Mesodermal cell (in vitro differentiated cells): ENCODE measurements at regions not wholly inside any gene's neighbourhood (a gene's known extent, or its start where the extent isn't known, plus 50 kb on each side); places are given as distances from the start of the nearest gene placed in this dataset.
"Not testable (repeated sequence)": the region's sequence is repeated elsewhere in the genome, so short reads cannot be mapped to it uniquely, and the experiment has no call there.

ENCODE experiments used
- H3K27ac ChIP-seq: 2 replicates; pipeline ENCODE4 v1.7.0; 2013; ENCODE audit warnings: mild to moderate bottlenecking, low read depth, low read length, moderate library complexity; ENCODE audit not compliant: severe bottlenecking
- H3K36me3 ChIP-seq: 2 replicates; pipeline ENCODE4 v1.7.1; 2013; ENCODE audit warnings: mild to moderate bottlenecking, low read length, moderate library complexity; ENCODE audit not compliant: control insufficient read depth, insufficient read depth
- H3K4me1 ChIP-seq: one replicate; pipeline ENCODE4 v1.7.1; 2013; ENCODE audit warnings: mild to moderate bottlenecking, low read length; ENCODE audit not compliant: insufficient read depth, control insufficient read depth, poor library complexity, severe bottlenecking
- H3K4me3 ChIP-seq: 2 replicates; pipeline ENCODE4 v1.7.0; 2013; ENCODE audit warnings: low read length, control low read depth, mild to moderate bottlenecking; ENCODE audit not compliant: insufficient read depth, poor library complexity, severe bottlenecking; ENCODE audit errors: extremely low read depth
- H3K9me3 ChIP-seq: 2 replicates; pipeline ENCODE4 v1.7.1; 2013; ENCODE audit warnings: mild to moderate bottlenecking, low read length, moderate library complexity; ENCODE audit not compliant: control insufficient read depth
- WGBS, 2 experiments: methylation state at CpG; one replicate each; pipeline ENCODE4 v1.1.5; 2013; ENCODE audit warnings: missing lambda C conversion rate in 2 of 2; ENCODE audit not compliant: insufficient coverage in 2 of 2; 5-methylcytosine and 5-hydroxymethylcytosine counted together

- H3K4me1 ChIP-seq, result no peaks in the 10 kb centered on the region
These were observed 1753.6 kb upstream of the SEL1L start for GRCh38 chr14:83287300-83287699.

GRCh38 chr14:83289390-83289789 is 1755.7 kb upstream of the SEL1L start:
- Histone ChIP-seq H3K36me3 (no peaks in the 10 kb centered on the region), H3K9me3 (no peaks in the 10 kb centered on the region), H3K27ac (no peak overlapping the region), H3K4me1 (no peaks in the 10 kb centered on the region), H3K4me3 (no peak overlapping the region)
- 82 to 88% methylated on average over 3 of the region's 4 CpGs for WGBS, 2 experiments

More at GRCh38 chr14:83287300-83287699, 1753.6 kb upstream of the SEL1L start:
- H3K9me3 ChIP-seq, result no peaks in the 10 kb centered on the region
- no peak overlapping the region for H3K4me3 ChIP-seq
- H3K27ac ChIP-seq, result no peak overlapping the region
- H3K36me3 ChIP-seq, result no peaks in the 10 kb centered on the region
- WGBS, 2 experiments, result 100% methylated on average over 1 of the region's 2 CpGs; no CpG with 5 or more reads in 1 of the 2 experiments

GRCh38 chr14:83289896-83290295 is 1756.2 kb upstream of the SEL1L start:
- H3K27ac ChIP-seq, result no peak overlapping the region
- WGBS, 2 experiments, result 100% methylated on average over 1 of the region's 1 CpG; no CpG with 5 or more reads in 1 of the 2 experiments

GRCh38 chr14:83290447-83290846 is 1756.8 kb upstream of the SEL1L start:
- Histone ChIP-seq H3K4me3 (no peak overlapping the region), H3K36me3 (no peaks in the 10 kb centered on the region), H3K9me3 (no peaks in the 10 kb centered on the region), H3K4me1 (peaks cover 3% of the 10 kb centered on the region), H3K27ac (no peak overlapping the region)

More at GRCh38 chr14:83289896-83290295, 1756.2 kb upstream of the SEL1L start:
- peaks cover under 1% of the 10 kb centered on the region for H3K4me1 ChIP-seq
- no peaks in the 10 kb centered on the region for H3K36me3 ChIP-seq
- no peaks in the 10 kb centered on the region for H3K9me3 ChIP-seq
- H3K4me3 ChIP-seq, result no peak overlapping the region

GRCh38 chr14:83291714-83292113 is 1758.1 kb upstream of the SEL1L start:
- WGBS, 2 experiments, result no CpG with 5 or more reads among the region's 1 CpG
- Histone ChIP-seq H3K36me3 (no peaks in the 10 kb centered on the region), H3K4me3 (no peak overlapping the region), H3K4me1 (peaks cover 3% of the 10 kb centered on the region), H3K9me3 (no peaks in the 10 kb centered on the region), H3K27ac (no peak overlapping the region)

- H3K9me3 ChIP-seq, result no peaks in the 10 kb centered on the region
- H3K4me3 ChIP-seq, result no peak overlapping the region
- H3K27ac ChIP-seq, result no peak overlapping the region
- peaks cover 3% of the 10 kb centered on the region for H3K4me1 ChIP-seq
- no peaks in the 10 kb centered on the region for H3K36me3 ChIP-seq
- 78 to 100% methylated on average over 1 of the region's 1 CpG for WGBS, 2 experiments
These were observed 1761.3 kb upstream of the SEL1L start for GRCh38 chr14:83294941-83295340.

GRCh38 chr14:83297361-83297760 is 1763.7 kb upstream of the SEL1L start:
- WGBS, 2 experiments, result 100% methylated on average over 1 of the region's 3 CpGs; no CpG with 5 or more reads in 1 of the 2 experiments
- Histone ChIP-seq H3K36me3 (no peaks in the 10 kb centered on the region), H3K9me3 (no peaks in the 10 kb centered on the region), H3K27ac (no peak overlapping the region), H3K4me1 (peaks cover 3% of the 10 kb centered on the region), H3K4me3 (no peak overlapping the region)

- H3K27ac ChIP-seq, H3K4me1 ChIP-seq, H3K36me3 ChIP-seq, H3K9me3 ChIP-seq, H3K4me3 ChIP-seq: not testable (repeated sequence)
- WGBS, 2 experiments, result 67 to 86% methylated on average over 1 of the region's 2 CpGs
These were observed 1764.4 kb upstream of the SEL1L start for GRCh38 chr14:83298016-83298415.

GRCh38 chr14:83300476-83301064 is 1766.9 kb upstream of the SEL1L start:
- Histone ChIP-seq H3K9me3 (no peaks in the 10 kb centered on the region), H3K4me3 (no peak overlapping the region), H3K36me3 (no peaks in the 10 kb centered on the region), H3K27ac (no peak overlapping the region), H3K4me1 (no peaks in the 10 kb centered on the region)
- WGBS, 2 experiments, result 73 to 80% methylated on average over 1 of the region's 1 CpG

- Histone ChIP-seq H3K27ac (no peak overlapping the region), H3K4me1 (no peaks in the 10 kb centered on the region), H3K9me3 (no peaks in the 10 kb centered on the region), H3K4me3 (no peak overlapping the region), H3K36me3 (no peaks in the 10 kb centered on the region)
- 70 to 72% methylated on average over 2 of the region's 3 CpGs for WGBS, 2 experiments
These were observed 1768.1 kb upstream of the SEL1L start for GRCh38 chr14:83301791-83302190.

- WGBS, 2 experiments, result no CpG with 5 or more reads among the region's 1 CpG
- H3K9me3 ChIP-seq, result no peaks in the 10 kb centered on the region
- no peaks in the 10 kb centered on the region for H3K36me3 ChIP-seq
- H3K4me1 ChIP-seq, result no peaks in the 10 kb centered on the region
- H3K4me3 ChIP-seq, result no peak overlapping the region
- no peak overlapping the region for H3K27ac ChIP-seq
These were observed 1775.6 kb upstream of the SEL1L start for GRCh38 chr14:83309211-83309610.
